Vagina (tissue), 2 donors: ENCODE measurements at regions not wholly inside any gene's neighbourhood (a gene's known extent, or its start where the extent isn't known, plus 50 kb on each side); places are given as distances from the start of the nearest gene placed in this dataset.
A peak's percentile ranks its signal among the peaks of the same experiment; 100 is the strongest.
"Not testable (repeated sequence)": the region's sequence is repeated elsewhere in the genome, so short reads cannot be mapped to it uniquely, and the experiment has no call there.

Experiments used
- DNase-seq, 2 donors: peaks; one replicate each; pipeline ENCODE4 v3.0.0-alpha.2; 2017; ENCODE audit errors: extremely low spot score in 2 of 2
- H3K27ac ChIP-seq: fragments of 200-600 bp; sonication (generic); one replicate; pipeline ENCODE4 v1.5.1; 2019
- H3K27me3 ChIP-seq: fragments of 200-600 bp; sonication (generic); one replicate; pipeline ENCODE4 v1.5.1; 2019
- H3K36me3 ChIP-seq, 2 donors: fragments of 200-600 bp; sonication (generic); one replicate each; pipeline ENCODE4 v1.5.1; 2017 to 2019
- H3K4me1 ChIP-seq: fragments of 200-600 bp; sonication (generic); one replicate; pipeline ENCODE4 v1.5.1; 2019
- H3K4me3 ChIP-seq, 2 donors: fragments of 200-600 bp; sonication (generic); 1 replicate in 1 of 2; 2 replicates in 1 of 2; pipeline ENCODE4 v1.5.1; 2016 to 2019
- H3K9me3 ChIP-seq: fragments of 200-600 bp; sonication (generic); one replicate; pipeline ENCODE4 v1.5.1; 2019
- intact Hi-C: fragments of 100-400 bp; cut with DNase I; formaldehyde crosslinking; loops from one replicate; pipeline ENCODE4 v1.15.1; 2023

DNA sequence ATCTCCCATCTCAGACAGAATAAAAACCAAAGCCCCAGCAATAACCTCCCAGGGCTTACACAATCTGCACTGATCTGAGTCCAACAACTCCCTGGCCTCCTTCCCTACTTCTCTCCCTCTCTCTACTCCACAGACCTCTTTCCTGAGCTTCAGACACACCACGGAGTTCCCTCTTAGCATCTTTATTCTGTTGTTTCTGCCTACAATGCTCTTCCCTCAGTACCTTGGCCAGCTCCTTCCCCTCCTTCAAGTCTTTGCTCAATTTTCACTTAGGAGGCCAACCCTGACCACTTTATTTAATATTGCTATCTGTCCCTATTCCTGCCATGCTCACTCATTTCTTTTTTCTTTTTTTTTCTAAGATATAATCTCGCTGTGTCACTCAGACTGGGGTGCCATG is 276.7 kb downstream of the CWH43 start:
- H3K27ac ChIP-seq, H3K36me3 ChIP-seq, H3K4me3 ChIP-seq, H3K9me3 ChIP-seq, H3K27me3 ChIP-seq, H3K4me1 ChIP-seq, intact Hi-C loops, DNase-seq: not testable (repeated sequence)

DNA sequence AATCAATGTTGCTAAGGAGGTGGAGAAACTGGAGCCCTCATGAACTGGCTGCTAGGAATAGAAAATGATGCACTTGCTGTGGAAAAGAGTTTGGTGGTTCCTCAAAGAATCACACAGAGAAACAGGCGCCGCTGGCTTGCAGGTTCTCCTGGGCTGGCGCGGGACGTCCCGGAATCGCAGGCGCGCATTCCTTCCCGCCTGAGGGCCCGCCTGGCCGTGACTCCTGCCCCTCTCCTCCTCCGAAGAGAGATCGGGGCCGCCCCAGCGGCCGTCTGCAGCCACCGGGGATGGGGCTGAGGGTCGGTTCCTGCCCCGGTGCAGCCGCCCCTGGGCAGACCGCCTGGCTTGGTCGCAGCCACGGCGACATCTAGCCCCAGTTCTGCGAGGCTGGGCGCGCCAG is 284.4 kb downstream of the CWH43 start:
- intact Hi-C loops, H3K27ac ChIP-seq, H3K36me3 ChIP-seq, H3K4me3 ChIP-seq, H3K4me1 ChIP-seq, H3K27me3 ChIP-seq, H3K9me3 ChIP-seq: not testable (repeated sequence)
- peak in 1 of 2 donors; percentile 28 for DNase-seq

DNA sequence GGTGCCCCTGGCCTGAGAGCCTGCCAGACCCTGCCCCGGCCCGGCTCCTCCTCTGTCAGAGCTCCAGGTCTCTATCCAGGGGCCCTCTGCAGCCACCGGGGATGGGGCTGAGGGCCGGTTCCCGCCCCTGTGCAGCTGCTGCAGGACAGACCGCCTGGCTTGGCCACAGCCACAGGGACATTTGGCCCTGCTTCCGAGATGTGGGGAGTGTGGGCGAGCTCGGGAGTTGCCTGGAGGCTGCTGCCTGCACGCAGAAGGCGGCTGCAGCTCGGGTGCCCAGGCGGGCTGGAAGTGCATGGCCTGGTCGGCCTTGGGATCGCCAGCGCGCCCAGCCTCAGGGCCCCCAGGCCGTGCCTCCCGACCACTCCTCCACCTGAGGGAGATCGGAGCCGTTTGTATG is 284.8 kb downstream of the CWH43 start:
- H3K27ac ChIP-seq, H3K4me3 ChIP-seq, H3K36me3 ChIP-seq, H3K9me3 ChIP-seq, DNase-seq, H3K4me1 ChIP-seq, intact Hi-C loops, H3K27me3 ChIP-seq: not testable (repeated sequence)

DNA sequence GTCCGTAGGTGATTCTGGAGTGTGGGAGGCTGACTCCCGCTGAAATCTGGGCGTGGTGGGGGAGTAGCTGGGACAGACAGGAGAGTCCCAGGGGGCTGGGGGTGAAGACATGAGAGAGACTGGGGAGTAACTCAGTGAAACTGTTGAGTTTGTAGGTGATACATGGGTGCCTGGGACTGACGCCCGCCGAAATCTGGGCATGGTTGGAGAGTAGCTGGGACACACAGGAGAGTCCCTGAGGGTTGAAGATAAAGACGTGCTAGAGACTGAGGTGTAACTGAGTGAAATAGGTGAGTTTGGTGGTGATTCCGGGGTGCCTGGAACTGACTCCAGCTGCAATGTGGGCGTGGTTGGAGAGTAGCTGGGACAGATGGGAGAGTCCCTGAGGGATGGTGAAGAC is 299.8 kb downstream of the CWH43 start:
- H3K27me3 ChIP-seq, DNase-seq, H3K27ac ChIP-seq, H3K9me3 ChIP-seq, H3K4me3 ChIP-seq, H3K36me3 ChIP-seq, H3K4me1 ChIP-seq, intact Hi-C loops: not testable (repeated sequence)

DNA sequence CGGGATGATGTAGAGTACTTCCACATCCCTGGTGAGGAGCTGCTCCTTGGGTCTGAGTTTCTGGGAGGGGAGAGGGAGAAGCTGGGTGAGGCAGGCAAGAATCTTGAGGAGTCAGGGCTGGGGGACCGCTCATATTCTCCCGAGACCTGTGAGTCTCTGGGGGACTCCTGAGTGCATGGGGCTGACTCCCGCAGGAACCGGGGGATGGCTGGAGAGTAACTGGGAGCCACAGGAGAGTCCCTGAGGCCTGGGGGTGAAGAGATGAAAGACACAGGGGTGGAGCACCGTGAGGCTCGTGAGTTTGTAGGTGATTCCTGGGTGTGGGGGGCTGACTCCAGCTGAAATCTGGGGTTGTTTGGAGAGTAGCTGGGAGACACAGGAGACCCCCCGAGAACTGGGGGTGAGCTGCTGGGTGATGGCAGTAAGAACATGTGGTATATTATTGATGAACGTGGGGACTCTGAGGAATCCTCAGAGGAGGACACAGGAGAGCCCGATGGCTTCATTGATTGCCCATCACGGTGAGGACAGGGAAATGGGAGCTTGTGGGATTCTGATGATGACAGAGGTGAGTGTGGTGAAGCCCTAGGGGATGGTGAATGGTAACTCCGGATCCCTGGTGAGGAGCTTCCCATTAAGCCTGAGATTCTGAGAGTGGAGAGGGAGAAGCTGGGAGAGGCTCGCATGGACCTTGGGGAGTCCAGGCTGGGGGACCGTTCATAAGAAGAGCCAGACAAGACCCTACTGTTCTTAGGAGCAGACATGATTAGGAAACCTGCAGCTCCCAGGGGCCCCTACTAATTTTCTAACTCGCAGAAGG is 301.1 kb downstream of the CWH43 start:
- H3K36me3 ChIP-seq, H3K9me3 ChIP-seq, DNase-seq, H3K4me1 ChIP-seq, intact Hi-C loops, H3K4me3 ChIP-seq, H3K27me3 ChIP-seq, H3K27ac ChIP-seq: not testable (repeated sequence)

DNA sequence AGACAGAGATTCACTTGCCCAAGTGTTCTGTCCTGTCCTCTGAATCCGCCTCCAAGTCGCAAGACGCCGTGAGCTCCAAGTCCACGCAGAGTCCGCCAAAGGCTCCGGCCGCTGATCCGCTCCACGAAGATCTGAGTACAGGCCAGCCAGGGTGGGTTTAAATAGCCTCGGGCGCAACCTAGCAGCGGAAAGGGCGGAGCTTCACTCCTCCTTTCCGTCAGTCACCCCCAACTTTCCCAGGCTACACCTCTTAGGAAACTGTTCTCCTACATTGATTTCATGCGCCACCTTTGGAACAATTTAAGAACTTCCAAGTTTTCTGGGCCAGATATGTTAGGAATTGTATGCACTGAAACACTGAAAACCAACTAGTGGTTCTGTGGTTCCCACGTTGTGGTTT is 301.8 kb downstream of the CWH43 start:
- H3K9me3 ChIP-seq, H3K27ac ChIP-seq, intact Hi-C loops, DNase-seq, H3K36me3 ChIP-seq, H3K4me3 ChIP-seq, H3K4me1 ChIP-seq, H3K27me3 ChIP-seq: not testable (repeated sequence)

DNA sequence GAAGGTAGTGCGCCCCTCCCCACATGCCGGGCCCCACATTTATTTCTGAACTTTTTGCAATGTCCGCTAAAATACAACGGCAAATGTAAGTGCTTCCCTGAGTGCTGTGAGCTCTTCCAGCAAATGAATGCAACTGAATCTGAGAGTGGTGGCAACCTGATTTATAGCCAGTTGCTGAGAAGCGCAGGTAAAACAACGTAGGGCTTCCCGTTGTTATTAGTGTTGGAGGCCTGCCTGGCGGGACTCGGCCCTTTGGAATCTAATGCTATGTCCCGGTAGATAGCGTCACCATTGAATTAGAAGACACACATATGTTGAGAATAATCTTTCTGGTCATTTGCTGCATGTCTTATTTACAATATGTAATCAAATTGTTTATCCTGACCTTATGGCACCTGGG is 302.7 kb downstream of the CWH43 start:
- DNase-seq, intact Hi-C loops: not testable (repeated sequence)

DNA sequence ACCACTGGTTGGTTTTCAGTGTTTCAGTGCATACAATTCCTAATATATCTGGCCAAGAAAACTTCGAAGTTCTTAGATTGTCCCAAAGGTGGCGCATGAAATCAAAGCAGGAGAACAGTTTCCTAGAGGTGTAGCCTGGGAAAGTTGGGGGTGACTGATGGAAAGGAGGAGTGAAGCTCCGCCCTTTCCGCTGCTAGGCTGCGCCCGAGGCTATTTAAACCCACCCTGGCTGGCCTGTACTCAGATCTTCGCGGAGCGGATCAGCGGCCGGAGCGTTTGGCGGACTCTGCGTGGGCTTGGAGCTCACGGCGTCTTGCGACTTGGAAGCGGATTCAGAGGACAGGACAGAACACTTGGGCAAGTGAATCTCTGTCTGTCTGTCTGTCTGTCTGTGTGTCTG is 328.7 kb downstream of the CWH43 start:
- DNase-seq, H3K9me3 ChIP-seq, H3K4me1 ChIP-seq, H3K27ac ChIP-seq, H3K27me3 ChIP-seq, intact Hi-C loops, H3K4me3 ChIP-seq, H3K36me3 ChIP-seq: not testable (repeated sequence)

More for the DNA sequence above, 302.7 kb downstream of the CWH43 start:
- not testable (repeated sequence) for H3K4me1 ChIP-seq, H3K36me3 ChIP-seq, H3K27me3 ChIP-seq, H3K4me3 ChIP-seq, H3K9me3 ChIP-seq, H3K27ac ChIP-seq

DNA sequence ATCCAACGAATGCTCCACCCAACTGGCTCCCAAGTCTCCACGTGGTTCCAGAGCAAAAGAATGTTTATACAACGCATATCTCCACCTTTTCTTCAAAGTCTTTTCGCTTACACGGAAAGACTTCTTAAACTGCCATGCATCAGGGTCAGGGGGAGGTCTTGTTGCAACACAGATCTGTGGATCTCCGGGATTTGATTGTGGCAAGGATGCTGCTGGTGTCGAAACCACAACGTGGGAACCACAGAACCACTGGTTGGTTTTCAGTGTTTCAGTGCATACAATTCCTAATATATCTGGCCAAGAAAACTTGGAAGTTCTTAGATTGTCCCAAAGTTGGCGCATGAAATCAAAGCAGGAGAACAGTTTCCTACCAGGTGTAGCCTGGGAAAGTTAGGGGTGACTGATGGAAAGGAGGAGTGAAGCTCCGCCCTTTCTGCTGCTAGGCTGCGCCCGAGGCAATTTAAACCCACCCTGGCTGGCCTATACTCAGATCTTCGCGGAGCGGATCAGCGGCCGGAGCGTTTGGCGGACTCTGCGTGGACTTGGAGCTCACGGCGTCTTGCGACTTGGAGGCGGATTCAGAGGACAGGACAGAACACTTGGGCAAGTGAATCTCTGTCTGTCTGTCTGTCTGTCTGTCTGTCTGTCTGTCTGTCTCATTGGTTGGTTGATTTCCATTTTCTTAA is 334.8 kb downstream of the CWH43 start:
- DNase-seq: not testable (repeated sequence)

DNA sequence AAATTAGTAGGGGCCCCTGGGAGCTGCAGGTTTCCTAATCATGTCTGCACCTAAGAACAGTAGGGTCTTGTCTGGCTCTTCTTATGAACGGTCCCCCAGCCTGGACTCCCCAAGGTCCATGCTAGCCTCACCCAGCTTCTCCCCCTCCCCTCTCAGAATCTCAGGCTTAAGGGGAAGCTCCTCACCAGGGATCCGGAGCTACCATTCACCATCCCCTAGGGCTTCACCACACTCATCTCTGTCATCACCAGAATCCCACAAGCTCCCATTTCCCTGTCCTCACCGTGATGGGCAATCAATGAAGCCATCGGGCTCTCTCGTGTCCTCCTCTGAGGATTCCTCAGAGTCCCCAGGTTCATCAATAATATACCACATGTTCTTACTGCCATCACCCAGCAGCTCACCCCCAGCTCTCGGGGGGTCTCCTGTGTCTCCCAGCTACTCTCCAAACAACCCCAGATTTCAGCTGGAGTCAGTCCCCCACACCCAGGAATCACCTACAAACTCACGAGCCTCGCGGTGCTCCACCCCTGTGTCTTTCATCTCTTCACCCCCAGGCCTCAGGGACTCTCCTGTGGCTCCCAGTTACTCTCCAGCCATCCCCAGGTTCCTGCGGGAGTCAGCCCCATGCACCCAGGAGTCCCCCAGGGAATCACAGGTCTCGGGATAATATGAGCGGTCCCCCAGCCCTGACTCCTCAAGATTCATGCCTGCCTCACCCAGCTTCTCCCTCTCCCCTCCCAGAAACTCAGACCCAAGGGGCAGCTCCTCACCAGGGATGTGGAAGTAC is 335.6 kb downstream of the CWH43 start:
- DNase-seq, H3K9me3 ChIP-seq, H3K27ac ChIP-seq, H3K4me3 ChIP-seq, H3K27me3 ChIP-seq, H3K4me1 ChIP-seq, intact Hi-C loops, H3K36me3 ChIP-seq: not testable (repeated sequence)

More for the DNA sequence above, 334.8 kb downstream of the CWH43 start:
- intact Hi-C loops, H3K36me3 ChIP-seq, H3K4me1 ChIP-seq, H3K9me3 ChIP-seq, H3K27ac ChIP-seq, H3K4me3 ChIP-seq, H3K27me3 ChIP-seq: not testable (repeated sequence)

DNA sequence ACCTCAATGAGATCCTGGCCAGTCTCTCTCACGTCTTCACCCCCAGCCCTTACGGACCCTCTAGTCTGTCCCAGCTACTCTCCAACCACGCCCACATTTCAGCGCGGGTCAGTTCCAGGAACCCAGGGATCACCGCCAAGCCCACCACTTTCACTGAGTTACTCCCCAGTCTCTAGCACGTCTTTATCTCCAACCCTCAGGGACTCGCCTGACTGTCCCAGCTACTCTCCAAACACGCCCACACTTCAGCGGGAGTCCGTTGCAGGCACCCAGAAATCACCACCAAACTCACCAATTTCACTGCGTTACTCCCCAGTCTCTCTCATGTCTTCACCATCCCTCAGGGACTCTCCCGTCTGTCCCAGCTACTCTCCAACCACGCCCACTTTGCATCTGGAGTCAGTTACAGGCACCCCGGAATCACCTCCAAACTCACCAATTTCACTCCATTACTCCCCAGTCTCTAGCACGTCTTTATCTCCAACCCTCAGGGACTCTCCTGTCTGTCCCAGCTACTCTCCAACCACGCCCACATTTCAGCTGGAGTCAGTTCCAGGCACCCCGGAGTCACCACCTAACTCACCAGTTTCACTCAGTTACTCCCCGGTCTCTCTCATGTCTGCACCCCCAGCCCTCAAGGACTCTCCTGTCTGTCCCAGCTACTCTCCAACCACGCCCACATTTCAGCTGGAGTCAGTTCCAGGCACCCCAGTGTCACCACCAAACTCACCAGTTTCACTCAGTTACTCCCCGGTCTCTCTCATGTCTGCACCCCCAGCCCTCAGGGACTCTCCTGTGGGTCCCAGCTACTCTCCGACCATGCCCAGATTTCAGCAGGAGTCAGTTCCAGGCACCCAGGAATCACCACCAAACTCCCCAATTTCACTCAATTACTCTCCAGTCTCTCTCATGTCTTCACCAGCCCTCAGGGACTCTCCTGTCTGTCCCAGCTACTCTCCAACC is 336.8 kb downstream of the CWH43 start:
- H3K4me3 ChIP-seq, intact Hi-C loops, H3K9me3 ChIP-seq, H3K27me3 ChIP-seq, H3K4me1 ChIP-seq, H3K27ac ChIP-seq, H3K36me3 ChIP-seq, DNase-seq: not testable (repeated sequence)

DNA sequence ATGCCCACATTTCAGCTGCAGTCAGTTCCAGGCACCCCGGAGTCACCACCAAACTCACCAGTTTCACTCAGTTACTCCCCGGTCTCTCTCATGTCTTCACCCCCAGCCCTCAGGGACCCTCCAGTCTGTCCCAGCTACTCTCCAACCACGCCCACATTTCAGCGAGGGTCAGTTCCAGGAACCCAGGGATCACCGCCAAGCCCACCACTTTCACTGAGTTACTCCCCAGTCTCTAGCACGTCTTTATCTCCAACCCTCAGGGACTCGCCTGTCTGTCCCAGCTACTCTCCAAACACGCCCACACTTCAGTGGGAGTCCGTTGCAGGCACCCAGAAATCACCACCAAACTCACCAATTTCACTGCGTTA is 337.5 kb downstream of the CWH43 start:
- H3K4me1 ChIP-seq, H3K27me3 ChIP-seq, H3K36me3 ChIP-seq, intact Hi-C loops, H3K9me3 ChIP-seq, H3K27ac ChIP-seq, H3K4me3 ChIP-seq, DNase-seq: not testable (repeated sequence)
